Activated CD4-positive, alpha-beta T cell treated with anti-CD3 and anti-CD28 coated beads for 36 hours (primary cell): ENCODE measurements at regions not wholly inside any gene's neighbourhood (a gene's known extent, or its start where the extent isn't known, plus 50 kb on each side); places are given as distances from the start of the nearest gene placed in this dataset.
A peak's percentile ranks its signal among the peaks of the same experiment; 100 is the strongest.

Source experiments
- ATAC-seq: fragments of 200-7000 bp; cut with Tn5 transposase; one replicate; pipeline ENCODE4 v1.10.0; 2021; ENCODE audit warnings: mild to moderate bottlenecking, moderate library complexity
- CTCF ChIA-PET: fragments of 350-600 bp; sonication (Branson Sonifier 250); formaldehyde crosslinking; loops from one replicate; lab custom pipeline; 2021; ENCODE audit warnings: antibody characterized with exemption; lab: Charles Lee
- POLR2A ChIA-PET: fragments of 350-600 bp; sonication (Branson Sonifier 250); formaldehyde crosslinking; loops from one replicate; lab custom pipeline; 2021; ENCODE audit warnings: antibody characterized with exemption, inconsistent platforms; lab: Charles Lee
- DNase-seq: peaks from one replicate; pipeline ENCODE4 v3.0.0-alpha.2; 2020
- H3K27ac Mint-ChIP-seq: one replicate; pipeline ENCODE4 v1.8.0; 2021; ENCODE audit warnings: mixed read lengths
- H3K27me3 Mint-ChIP-seq: one replicate; pipeline ENCODE4 v1.8.0; 2021; ENCODE audit warnings: mixed read lengths
- H3K36me3 Mint-ChIP-seq: one replicate; pipeline ENCODE4 v1.8.0; 2021; ENCODE audit warnings: low read depth, mixed read lengths
- H3K4me1 Mint-ChIP-seq: one replicate; pipeline ENCODE4 v1.8.0; 2021; ENCODE audit warnings: mixed read lengths
- H3K4me3 Mint-ChIP-seq: one replicate; pipeline ENCODE4 v1.8.0; 2021; ENCODE audit warnings: mild to moderate bottlenecking, moderate library complexity, mixed read lengths
- H3K9me3 Mint-ChIP-seq: one replicate; pipeline ENCODE4 v1.8.0; 2021; ENCODE audit warnings: low read depth, mixed read lengths
- intact Hi-C, 2 experiments: fragments of 100-400 bp; cut with DNase I in 1 of 2; cut with micrococcal nuclease in 1 of 2; formaldehyde crosslinking; loops; one replicate each; pipeline versions ENCODE4 v1.14.2 to v1.15.1; 2022 to 2024; cut with DNase I, micrococcal nuclease

DNA sequence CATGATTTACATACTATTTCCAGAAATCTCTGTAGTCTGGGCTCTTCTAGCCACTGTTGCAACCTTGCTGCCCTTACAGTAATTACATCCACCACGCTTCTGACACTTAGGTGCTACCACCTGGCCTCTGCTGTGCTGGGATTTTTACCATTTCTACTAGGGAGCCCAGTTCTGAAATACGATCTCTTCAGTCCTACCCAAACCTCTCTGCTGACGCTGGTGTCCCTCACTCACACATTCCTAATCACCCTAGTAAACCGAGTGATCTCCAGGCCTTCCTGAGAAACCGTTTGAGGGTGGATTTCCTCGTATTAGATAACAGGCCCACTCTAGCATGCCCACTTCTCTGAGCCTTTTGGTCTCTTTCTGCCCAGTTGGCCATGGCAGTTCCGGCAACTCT lies 588.9 kb upstream of the CADM1 start:
- peaks cover 6% of the 10 kb centered on the region for H3K27me3 Mint-ChIP-seq
- no peak overlapping the region for H3K27ac Mint-ChIP-seq
- intact Hi-C loops, result no loop called here
- H3K4me3 Mint-ChIP-seq, result no peak overlapping the region
- ChIA-PET POLR2A (no interaction called here), CTCF (no interaction called here)
- ATAC-seq (no peak), DNase-seq (no peak)
- H3K4me1 Mint-ChIP-seq, result no peaks in the 10 kb centered on the region
- no peaks in the 10 kb centered on the region for H3K9me3 Mint-ChIP-seq
- no peaks in the 10 kb centered on the region for H3K36me3 Mint-ChIP-seq

GRCh38 chr11:116086426-116086825 lies 582.2 kb upstream of the CADM1 start:
- Mint-ChIP-seq H3K27me3 (peaks cover 11% of the 10 kb centered on the region), H3K4me3 (no peak overlapping the region), H3K4me1 (no peaks in the 10 kb centered on the region), H3K9me3 (no peaks in the 10 kb centered on the region), H3K27ac (no peak overlapping the region), H3K36me3 (no peaks in the 10 kb centered on the region)
- ChIA-PET POLR2A (no interaction called here), CTCF (no interaction called here)
- DNase-seq (no peak), ATAC-seq (no peak)
- intact Hi-C loops, result no loop called here

GRCh38 chr11:116085031-116085635 lies 580.9 kb upstream of the CADM1 start:
- CTCF ChIA-PET, result interaction anchor here (0.6 kb wide), 1 partner anchor 301 kb away, joined by 4 read pairs; no protein-coding TSS in a partner anchor

GRCh38 chr11:116084511-116084910 lies 580.3 kb upstream of the CADM1 start:
- CTCF ChIA-PET, result no interaction called here

More at GRCh38 chr11:116085031-116085635, 580.9 kb upstream of the CADM1 start:
- H3K4me1 Mint-ChIP-seq, result no peaks in the 10 kb centered on the region
- no peak overlapping the region for H3K27ac Mint-ChIP-seq
- DNase-seq, result no peak
- POLR2A ChIA-PET, result no interaction called here
- no peak overlapping the region for H3K4me3 Mint-ChIP-seq
- no peak for ATAC-seq
- H3K36me3 Mint-ChIP-seq, result no peaks in the 10 kb centered on the region
- intact Hi-C loops, result no loop called here
- H3K9me3 Mint-ChIP-seq, result peaks cover 2% of the 10 kb centered on the region
- H3K27me3 Mint-ChIP-seq, result peaks cover 17% of the 10 kb centered on the region

DNA sequence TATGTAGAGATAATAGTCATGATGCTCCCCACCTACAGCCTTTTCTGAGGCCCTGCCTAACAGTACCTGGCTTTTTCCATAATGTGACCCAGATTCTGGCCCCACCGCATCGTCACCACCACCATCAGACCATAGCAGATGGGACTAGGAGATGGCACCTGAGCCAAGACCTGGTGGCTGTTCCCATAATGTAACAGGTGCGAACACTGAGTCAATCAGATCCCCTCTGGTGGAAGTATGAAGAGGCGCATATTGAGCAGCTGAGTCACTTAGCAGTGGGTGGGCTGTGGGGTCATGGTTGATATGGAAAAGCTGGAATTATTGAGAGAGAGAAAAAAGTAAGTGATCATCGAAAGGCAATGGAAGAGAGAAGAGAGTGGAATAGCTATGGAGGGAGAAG lies 578.0 kb upstream of the CADM1 start:
- ChIA-PET CTCF (no interaction called here), POLR2A (no interaction called here)
- Mint-ChIP-seq H3K9me3 (peaks cover 8% of the 10 kb centered on the region), H3K27me3 (peaks cover 20% of the 10 kb centered on the region), H3K4me1 (no peaks in the 10 kb centered on the region), H3K36me3 (no peaks in the 10 kb centered on the region), H3K4me3 (no peak overlapping the region), H3K27ac (no peak overlapping the region)
- DNase-seq (no peak), ATAC-seq (no peak)
- intact Hi-C loops, result no loop called here

More at GRCh38 chr11:116084511-116084910, 580.3 kb upstream of the CADM1 start:
- H3K36me3 Mint-ChIP-seq, result no peaks in the 10 kb centered on the region
- DNase-seq (no peak), ATAC-seq (no peak)
- no peak overlapping the region for H3K4me3 Mint-ChIP-seq
- H3K9me3 Mint-ChIP-seq, result peaks cover 6% of the 10 kb centered on the region
- H3K27me3 Mint-ChIP-seq, result peaks cover 18% of the 10 kb centered on the region
- intact Hi-C loops, result no loop called here
- H3K4me1 Mint-ChIP-seq, result no peaks in the 10 kb centered on the region
- POLR2A ChIA-PET, result no interaction called here
- no peak overlapping the region for H3K27ac Mint-ChIP-seq

GRCh38 chr11:116079580-116079979 lies 575.4 kb upstream of the CADM1 start:
- peaks cover 10% of the 10 kb centered on the region for H3K9me3 Mint-ChIP-seq
- intact Hi-C loops, result loop anchor here in 1 of 2 experiments (10.0 kb wide), 1 partner anchor 755 kb away; no protein-coding TSS in a partner anchor
- DNase-seq (no peak), ATAC-seq (no peak)
- H3K27me3 Mint-ChIP-seq, result peaks cover 24% of the 10 kb centered on the region
- no peaks in the 10 kb centered on the region for H3K36me3 Mint-ChIP-seq
- CTCF ChIA-PET, result no interaction called here
- H3K27ac Mint-ChIP-seq, result no peak overlapping the region
- H3K4me1 Mint-ChIP-seq, result no peaks in the 10 kb centered on the region
- POLR2A ChIA-PET, result no interaction called here
- H3K4me3 Mint-ChIP-seq, result no peak overlapping the region

DNA sequence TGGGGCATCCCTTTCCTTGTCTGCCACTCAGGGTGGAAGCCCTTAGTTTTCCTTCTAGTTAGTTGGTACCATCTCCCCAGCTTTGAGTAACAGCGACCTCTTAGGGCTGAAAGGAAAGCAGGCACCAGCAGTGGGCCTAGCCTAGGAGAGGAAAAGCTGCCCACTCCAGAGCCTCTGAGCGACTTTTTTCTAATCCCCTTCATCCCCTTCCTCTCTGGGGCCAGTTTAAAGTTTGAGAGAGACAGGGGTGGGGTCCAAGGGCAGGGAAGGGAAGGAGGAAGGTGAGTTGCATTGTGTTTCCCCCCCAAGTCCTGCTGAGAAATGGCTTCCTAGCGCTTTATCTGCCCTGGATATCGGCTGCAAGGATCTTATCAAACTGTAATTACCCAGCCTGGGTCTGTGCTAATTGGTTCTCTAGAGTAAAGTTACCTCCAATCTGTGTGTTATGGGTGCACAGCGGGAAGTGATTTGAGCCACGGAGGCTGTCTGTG lies 573.9 kb upstream of the CADM1 start:
- CTCF ChIA-PET, result no interaction called here
- POLR2A ChIA-PET, result no interaction called here
- peaks cover 10% of the 10 kb centered on the region for H3K9me3 Mint-ChIP-seq

GRCh38 chr11:116077092-116077491 lies 572.9 kb upstream of the CADM1 start:
- Mint-ChIP-seq H3K4me3 (no peak overlapping the region), H3K27me3 (peaks cover 13% of the 10 kb centered on the region), H3K36me3 (no peaks in the 10 kb centered on the region), H3K27ac (no peak overlapping the region), H3K9me3 (peaks cover 10% of the 10 kb centered on the region), H3K4me1 (no peaks in the 10 kb centered on the region)
- intact Hi-C loops, result loop anchor here in 1 of 2 experiments (10.0 kb wide), 1 partner anchor 752 kb away; no protein-coding TSS in a partner anchor
- ATAC-seq (no peak), DNase-seq (no peak)
- ChIA-PET CTCF (interaction anchor here (0.7 kb wide), 1 partner anchor 372 kb away, joined by 4 read pairs; no protein-coding TSS in a partner anchor), POLR2A (no interaction called here)

More for the DNA sequence above, 573.9 kb upstream of the CADM1 start:
- no peak overlapping the region for H3K4me3 Mint-ChIP-seq
- H3K36me3 Mint-ChIP-seq, result no peaks in the 10 kb centered on the region
- no peaks in the 10 kb centered on the region for H3K4me1 Mint-ChIP-seq
- ATAC-seq, result no peak
- no peak for DNase-seq
- H3K27ac Mint-ChIP-seq, result no peak overlapping the region
- intact Hi-C loops, result loop anchor here in 1 of 2 experiments (10.0 kb wide), 1 partner anchor 753 kb away; no protein-coding TSS in a partner anchor
- peaks cover 23% of the 10 kb centered on the region for H3K27me3 Mint-ChIP-seq

DNA sequence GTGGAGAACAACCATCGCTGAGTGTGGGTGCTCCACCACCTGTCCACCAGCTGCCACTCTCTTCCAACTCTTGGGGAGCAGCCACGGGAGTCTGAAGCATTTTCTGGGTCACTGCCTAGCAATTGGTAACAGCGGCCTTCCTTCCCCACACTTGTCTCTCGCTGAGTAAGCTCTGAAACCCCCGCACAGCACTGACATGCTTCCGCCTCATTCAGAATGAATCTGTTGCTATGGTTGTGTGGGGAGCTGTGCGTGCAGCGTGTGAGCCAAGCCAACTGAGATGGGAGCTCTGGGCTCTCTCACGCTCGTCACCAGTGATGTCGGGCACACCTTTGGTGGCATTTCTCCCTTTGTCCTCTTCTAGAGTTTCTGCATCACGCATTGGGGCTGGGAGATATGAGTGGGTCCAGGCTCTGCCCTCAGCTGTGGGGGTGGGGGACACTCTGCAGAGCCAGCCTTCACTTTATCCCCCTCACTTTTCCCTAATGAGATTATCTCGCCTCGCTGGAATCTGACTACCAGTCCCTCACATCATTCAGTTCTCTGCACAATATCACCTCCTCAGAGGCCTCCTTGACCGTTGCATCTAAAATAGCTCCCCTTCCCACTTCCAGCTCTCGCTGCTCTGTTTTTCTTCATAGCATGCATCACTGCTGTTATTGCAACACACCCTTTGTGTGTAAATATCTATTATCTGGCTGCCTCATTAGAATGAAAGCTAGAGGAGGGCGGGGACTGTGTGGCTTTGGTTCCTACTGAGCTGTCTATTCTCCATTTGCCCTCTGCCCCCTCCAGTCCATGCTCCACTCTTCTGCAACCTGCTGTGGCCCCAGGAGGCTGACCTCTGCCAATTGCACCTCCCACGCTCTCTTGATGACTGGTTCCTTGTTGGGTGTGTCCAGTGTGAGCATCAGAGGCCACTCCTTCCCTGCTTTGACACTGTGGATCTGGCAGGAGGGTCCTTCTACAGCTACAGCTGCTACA lies 569.9 kb upstream of the CADM1 start:
- DNase-seq (peak; percentile 11), ATAC-seq (peak; percentile 33)
- CTCF ChIA-PET, result interaction anchor here (1.1 kb wide), 2 partner anchors 9 to 10 kb away, joined by 3 read pairs; no protein-coding TSS in a partner anchor
- Mint-ChIP-seq H3K27me3 (peaks cover 4% of the 10 kb centered on the region), H3K27ac (no peak overlapping the region), H3K9me3 (peaks cover 2% of the 10 kb centered on the region), H3K4me3 (no peak overlapping the region), H3K36me3 (no peaks in the 10 kb centered on the region), H3K4me1 (no peaks in the 10 kb centered on the region)
- intact Hi-C loops, result loop anchor here in 1 of 2 experiments (10.0 kb wide), 1 partner anchor 749 kb away; no protein-coding TSS in a partner anchor
- POLR2A ChIA-PET, result no interaction called here

DNA sequence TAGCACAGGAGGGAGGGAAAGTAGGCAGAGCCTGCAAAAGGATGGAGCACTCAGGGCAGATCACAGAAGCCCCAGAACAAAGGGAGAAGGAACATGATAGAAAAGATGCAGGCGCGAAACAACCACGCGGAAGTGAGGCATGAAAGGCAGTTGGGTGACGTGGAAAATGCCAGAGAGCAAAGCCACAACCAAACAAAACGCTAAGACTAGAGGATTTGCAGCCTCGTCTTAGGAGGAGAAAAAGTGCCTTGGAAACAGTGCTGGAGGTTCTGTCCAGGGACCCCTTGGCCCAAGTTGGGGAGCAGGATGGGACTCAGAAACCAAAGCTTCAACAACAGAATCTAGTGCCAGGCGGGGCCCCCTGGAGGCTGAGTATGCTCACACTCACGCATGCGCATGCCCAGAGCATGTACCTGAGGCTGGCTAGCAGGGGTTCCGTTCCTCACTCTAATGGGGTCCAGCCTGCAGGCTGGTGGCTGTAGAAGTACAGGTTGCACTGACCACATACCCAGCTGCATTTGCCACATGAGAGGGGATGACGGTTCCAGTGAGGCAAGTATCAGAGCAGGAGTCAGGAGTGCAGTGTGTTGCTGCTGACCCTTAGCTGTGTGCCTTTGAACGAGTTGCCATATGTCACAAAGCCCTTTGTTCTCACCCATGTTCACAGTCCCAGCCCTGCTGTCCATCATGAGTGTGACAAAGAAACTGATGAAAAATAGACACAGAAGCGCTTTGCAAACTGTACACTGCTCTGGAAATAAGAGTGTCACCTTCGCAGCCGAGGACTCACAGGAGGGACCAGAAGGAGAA lies 568.6 kb upstream of the CADM1 start:
- intact Hi-C loops, result loop anchor here in 1 of 2 experiments (10.0 kb wide), 1 partner anchor 748 kb away; no protein-coding TSS in a partner anchor
- CTCF ChIA-PET, result no interaction called here
- POLR2A ChIA-PET, result no interaction called here
- Mint-ChIP-seq H3K27ac (no peak overlapping the region), H3K4me1 (no peaks in the 10 kb centered on the region), H3K27me3 (peaks cover 4% of the 10 kb centered on the region), H3K9me3 (peaks cover 2% of the 10 kb centered on the region), H3K36me3 (no peaks in the 10 kb centered on the region), H3K4me3 (no peak overlapping the region)
- ATAC-seq (no peak), DNase-seq (peak; percentile 16)

DNA sequence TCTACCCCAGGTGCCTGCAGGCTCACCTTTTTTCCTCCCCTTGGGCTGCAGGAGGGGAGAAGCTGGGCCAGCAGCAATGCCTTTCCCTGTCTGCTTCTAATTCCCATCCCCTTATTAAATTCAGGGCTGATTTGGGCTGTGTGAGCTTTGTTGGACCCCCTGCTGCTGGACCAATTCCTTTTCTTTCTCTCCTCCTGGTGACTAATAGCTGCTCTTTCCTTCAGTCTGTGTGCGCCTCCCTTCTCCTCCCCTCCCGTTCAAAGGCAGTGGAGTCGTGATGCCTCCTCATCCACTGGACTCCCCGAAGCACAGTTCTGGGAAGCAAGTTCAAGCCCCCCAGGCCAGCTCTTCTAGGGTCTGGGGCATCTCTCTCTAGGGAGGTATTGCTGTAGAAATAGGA lies 567.9 kb upstream of the CADM1 start:
- H3K4me1 Mint-ChIP-seq, result no peaks in the 10 kb centered on the region
- no peak overlapping the region for H3K4me3 Mint-ChIP-seq
- DNase-seq, result no peak
- H3K9me3 Mint-ChIP-seq, result peaks cover 2% of the 10 kb centered on the region
- H3K36me3 Mint-ChIP-seq, result no peaks in the 10 kb centered on the region
- ChIA-PET CTCF (no interaction called here), POLR2A (no interaction called here)
- ATAC-seq, result no peak
- peaks cover 4% of the 10 kb centered on the region for H3K27me3 Mint-ChIP-seq
- intact Hi-C loops, result loop anchor here in 1 of 2 experiments (10.0 kb wide), 1 partner anchor 747 kb away; no protein-coding TSS in a partner anchor
- no peak overlapping the region for H3K27ac Mint-ChIP-seq
